H9 (cell line): ENCODE measurements at regions not wholly inside any gene's neighbourhood (a gene's known extent, or its start where the extent isn't known, plus 50 kb on each side); places are given as distances from the start of the nearest gene placed in this dataset.
"Not testable (repeated sequence)": the region's sequence is repeated elsewhere in the genome, so short reads cannot be mapped to it uniquely, and the experiment has no call there.

Experiments used
- DNase-seq: peaks from one replicate; pipeline ENCODE4 v3.0.0-alpha.2; 2017
- H2AFZ ChIP-seq: one replicate; pipeline ENCODE4 v1.6.1; 2013; ENCODE audit warnings: mild to moderate bottlenecking, low read length, control low read depth, moderate library complexity
- H2AK5ac ChIP-seq: 2 replicates; pipeline ENCODE4 v1.6.1; 2013; ENCODE audit warnings: low read length, control low read depth, mixed read lengths; ENCODE audit not compliant: insufficient read length
- H2BK120ac ChIP-seq: one replicate; pipeline ENCODE4 v1.6.1; 2013; ENCODE audit warnings: low read depth, mild to moderate bottlenecking, low read length, control low read depth, inconsistent platforms; ENCODE audit not compliant: poor library complexity, severe bottlenecking
- H2BK12ac ChIP-seq: 2 replicates; pipeline ENCODE4 v1.6.1; 2013; ENCODE audit warnings: low read length, control low read depth, mixed read lengths, low read depth; ENCODE audit not compliant: insufficient read length
- H2BK15ac ChIP-seq: 2 replicates; pipeline ENCODE4 v1.6.1; 2013; ENCODE audit warnings: low read depth, low read length, control low read depth
- H2BK20ac ChIP-seq: one replicate; pipeline ENCODE4 v1.6.1; 2013; ENCODE audit warnings: low read depth, mild to moderate bottlenecking, low read length, control low read depth, inconsistent platforms; ENCODE audit not compliant: poor library complexity, severe bottlenecking
- H2BK5ac ChIP-seq: 2 replicates; pipeline ENCODE4 v1.6.1; 2013; ENCODE audit warnings: low read length, control low read depth, mixed read lengths; ENCODE audit not compliant: insufficient read length
- H3K14ac ChIP-seq: 2 replicates; pipeline ENCODE4 v1.6.1; 2013; ENCODE audit warnings: low read length, control low read depth; ENCODE audit not compliant: insufficient read depth
- H3K18ac ChIP-seq: 2 replicates; pipeline ENCODE4 v1.6.1; 2013; ENCODE audit warnings: low read depth, mild to moderate bottlenecking, mixed read lengths, low read length, control low read depth; ENCODE audit not compliant: insufficient read length
- H3K23ac ChIP-seq: 2 replicates; pipeline ENCODE4 v1.6.1; 2013; ENCODE audit warnings: low read length, control low read depth, mixed read lengths, low read depth; ENCODE audit not compliant: insufficient read length
- H3K23me2 ChIP-seq: 2 replicates; pipeline ENCODE4 v1.6.1; 2013; ENCODE audit warnings: low read depth, mild to moderate bottlenecking, mixed read lengths, low read length, control low read depth; ENCODE audit not compliant: insufficient read length, poor library complexity, severe bottlenecking
- H3K27ac ChIP-seq: 2 replicates; pipeline ENCODE4 v1.5.1; 2013; ENCODE audit warnings: low read length, control low read depth, mixed read lengths, low read depth; ENCODE audit not compliant: insufficient read length
- H3K27me3 ChIP-seq: 2 replicates; pipeline ENCODE4 v1.6.1; 2013; ENCODE audit warnings: low read length, control low read depth, inconsistent platforms; ENCODE audit not compliant: insufficient read depth
- H3K4ac ChIP-seq: 2 replicates; pipeline ENCODE4 v1.6.1; 2013; ENCODE audit warnings: low read depth, mild to moderate bottlenecking, control low read depth, inconsistent platforms, low read length, moderate library complexity
- H3K4me1 ChIP-seq: 2 replicates; pipeline ENCODE4 v1.6.1; 2013; ENCODE audit warnings: low read length, control low read depth, inconsistent platforms; ENCODE audit not compliant: insufficient read depth
- H3K4me2 ChIP-seq: 2 replicates; pipeline ENCODE4 v1.6.1; 2013; ENCODE audit warnings: low read length, control low read depth, mixed read lengths; ENCODE audit not compliant: insufficient read length, insufficient read depth
- H3K56ac ChIP-seq: 2 replicates; pipeline ENCODE4 v1.6.1; 2013; ENCODE audit warnings: low read depth, mild to moderate bottlenecking, mixed read lengths, low read length, control low read depth; ENCODE audit not compliant: insufficient read length
- H3K79me1 ChIP-seq: 2 replicates; pipeline ENCODE4 v1.6.1; 2013; ENCODE audit warnings: low read depth, mild to moderate bottlenecking, moderate library complexity, low read length, control low read depth, inconsistent platforms; ENCODE audit not compliant: insufficient read depth, poor library complexity, severe bottlenecking
- H3K79me2 ChIP-seq: 2 replicates; pipeline ENCODE4 v1.6.1; 2013; ENCODE audit warnings: low read length, control low read depth, inconsistent platforms; ENCODE audit not compliant: insufficient read depth
- H3K9ac ChIP-seq: 2 replicates; pipeline ENCODE4 v1.6.1; 2013; ENCODE audit warnings: low read length, control low read depth, mixed read lengths; ENCODE audit not compliant: insufficient read length; ENCODE audit errors: extremely low read depth
- H3K9me3 ChIP-seq: one replicate; pipeline ENCODE4 v1.6.1; 2013; ENCODE audit warnings: low read depth, low read length, inconsistent platforms; ENCODE audit not compliant: control insufficient read depth
- H3T11ph ChIP-seq: one replicate; pipeline ENCODE4 v1.6.1; 2013; ENCODE audit warnings: mild to moderate bottlenecking, low read length, control low read depth, inconsistent platforms
- H4K20me1 ChIP-seq: one replicate; pipeline ENCODE4 v1.6.1; 2013; ENCODE audit not compliant: control insufficient read depth, insufficient read length, insufficient read depth
- H4K5ac ChIP-seq: 2 replicates; pipeline ENCODE4 v1.6.1; 2013; ENCODE audit warnings: low read depth, mild to moderate bottlenecking, mixed read lengths, low read length, control low read depth; ENCODE audit not compliant: insufficient read length
- H4K8ac ChIP-seq: replicated peaks from 2 replicates; pipeline ENCODE4 v1.6.1; 2013; ENCODE audit warnings: low read length, control low read depth, mixed read lengths, low read depth; ENCODE audit not compliant: insufficient read length
- H4K91ac ChIP-seq: 2 replicates; pipeline ENCODE4 v1.6.1; 2013; ENCODE audit warnings: low read depth, mild to moderate bottlenecking, moderate library complexity, mixed read lengths, low read length, control low read depth; ENCODE audit not compliant: insufficient read length
- H3K27ac Mint-ChIP-seq, 3 experiments: 2 replicates in 2 of 3; 3 replicates in 1 of 3; pipeline ENCODE4 v1.8.0; 2020 to 2021; ENCODE audit warnings: mixed read lengths in 3 of 3, mild to moderate bottlenecking in 1 of 3, moderate library complexity in 1 of 3
- H3K27me3 Mint-ChIP-seq: 2 replicates; pipeline ENCODE4 v1.8.0; 2021; ENCODE audit warnings: low read depth, mild to moderate bottlenecking, moderate library complexity, mixed read lengths
- H3K36me3 Mint-ChIP-seq, 3 experiments: 2 replicates in 2 of 3; 3 replicates in 1 of 3; pipeline ENCODE4 v1.8.0; 2020 to 2021; ENCODE audit warnings: low read depth in 3 of 3, mixed read lengths in 3 of 3; ENCODE audit not compliant: insufficient read depth in 1 of 3
- H3K4me1 Mint-ChIP-seq, 2 experiments: 2 replicates each; pipeline ENCODE4 v1.8.0; 2020; ENCODE audit warnings: mixed read lengths in 2 of 2
- H3K4me3 Mint-ChIP-seq, 2 experiments: 2 replicates in 1 of 2; 3 replicates in 1 of 2; pipeline ENCODE4 v1.8.0; 2020 to 2021; ENCODE audit warnings: mild to moderate bottlenecking in 2 of 2, mixed read lengths in 2 of 2, moderate library complexity in 1 of 2
- H3K9me3 Mint-ChIP-seq, 2 experiments: 2 replicates in 1 of 2; 3 replicates in 1 of 2; pipeline ENCODE4 v1.8.0; 2020; ENCODE audit warnings: mild to moderate bottlenecking in 2 of 2, mixed read lengths in 2 of 2, moderate library complexity in 1 of 2
- CTCF ChIP-seq: fragments of 200-600 bp; sonication (generic); conservative IDR thresholded peaks from 3 replicates; pipeline ENCODE4 v1.8.0; 2021; ENCODE audit warnings: antibody characterized with exemption, mild to moderate bottlenecking
- WGBS: extraction: QIAGEN DNeasy Blood & Tissue Kit; methylation state at CpG from one replicate; pipeline ENCODE4 v1.1.7; 2013; ENCODE audit warnings: missing lambda C conversion rate, low lambda C conversion rate, mixed read lengths; ENCODE audit not compliant: insufficient read length; ENCODE audit errors: extremely low coverage; 5-methylcytosine and 5-hydroxymethylcytosine counted together

DNA sequence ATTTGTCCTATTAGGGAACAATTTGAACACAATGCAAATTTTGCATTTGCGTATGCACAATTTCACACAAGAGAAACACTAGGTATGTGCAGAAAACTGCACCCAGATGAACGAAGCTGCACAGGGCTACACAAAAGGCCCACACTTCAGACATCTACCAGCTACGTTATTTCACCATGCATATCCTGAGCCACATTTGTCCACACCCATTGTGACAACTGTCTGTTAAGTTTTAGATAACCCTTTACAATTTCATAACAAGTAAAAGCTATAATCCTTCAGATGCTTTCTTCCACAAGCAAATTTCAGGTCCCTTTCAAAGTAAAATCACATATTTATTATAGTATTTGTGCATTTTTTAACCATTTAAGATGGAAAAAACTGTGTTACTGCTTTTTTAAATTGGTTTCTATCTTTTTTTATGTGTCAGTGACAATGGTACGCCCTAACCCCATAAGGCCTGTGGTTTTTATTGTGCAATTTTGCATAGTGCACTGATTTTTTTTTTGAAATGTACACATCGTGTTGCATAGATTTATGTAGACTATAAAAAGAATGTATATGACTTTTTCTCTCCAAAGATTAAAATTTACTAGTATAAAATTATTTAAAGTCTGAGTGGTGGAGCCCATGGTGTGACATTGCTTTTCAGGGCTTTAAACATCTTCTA, 87.8 kb upstream of the BTG1 start:
- no peaks in the 10 kb centered on the region; a peak in 2 of 5 replicates for H3K9me3 Mint-ChIP-seq
- Histone ChIP-seq H3K23me2 (no peaks in the 10 kb centered on the region), H3T11ph (no peak overlapping the region), H4K91ac (no peak overlapping the region), H3K79me2 (no peaks in the 10 kb centered on the region), H4K5ac (no peak overlapping the region), H4K8ac (no peak overlapping the region), H3K14ac (no peak overlapping the region), H4K20me1 (no peaks in the 10 kb centered on the region), H3K23ac (no peak overlapping the region), H2AFZ (no peak overlapping the region), H2AK5ac (no peak overlapping the region), H2BK20ac (no peak overlapping the region), H3K18ac (no peak overlapping the region), H3K4ac (no peak overlapping the region), H2BK5ac (no peak overlapping the region), H3K56ac (no peak overlapping the region), H2BK120ac (no peak overlapping the region), H2BK12ac (no peak overlapping the region), H3K4me2 (no peak overlapping the region), H3K4me1 (no peaks in the 10 kb centered on the region), H3K27ac (no peak overlapping the region), H3K27me3 (no peaks in the 10 kb centered on the region), H3K79me1 (no peaks in the 10 kb centered on the region), H2BK15ac (no peak overlapping the region), H3K9me3 (no peaks in the 10 kb centered on the region), H3K9ac (no peak overlapping the region)
- no peaks in the 10 kb centered on the region for H3K4me1 Mint-ChIP-seq
- no CpG with 5 or more reads among the region's 5 CpGs for whole genome bisulfite sequencing
- DNase-seq = no peak
- H3K4me3 Mint-ChIP-seq = no peak overlapping the region
- no peak overlapping the region for H3K27ac Mint-ChIP-seq
- no peak for TF ChIP-seq CTCF
- H3K27me3 Mint-ChIP-seq = no peaks in the 10 kb centered on the region
- H3K36me3 Mint-ChIP-seq = no peaks in the 10 kb centered on the region

DNA sequence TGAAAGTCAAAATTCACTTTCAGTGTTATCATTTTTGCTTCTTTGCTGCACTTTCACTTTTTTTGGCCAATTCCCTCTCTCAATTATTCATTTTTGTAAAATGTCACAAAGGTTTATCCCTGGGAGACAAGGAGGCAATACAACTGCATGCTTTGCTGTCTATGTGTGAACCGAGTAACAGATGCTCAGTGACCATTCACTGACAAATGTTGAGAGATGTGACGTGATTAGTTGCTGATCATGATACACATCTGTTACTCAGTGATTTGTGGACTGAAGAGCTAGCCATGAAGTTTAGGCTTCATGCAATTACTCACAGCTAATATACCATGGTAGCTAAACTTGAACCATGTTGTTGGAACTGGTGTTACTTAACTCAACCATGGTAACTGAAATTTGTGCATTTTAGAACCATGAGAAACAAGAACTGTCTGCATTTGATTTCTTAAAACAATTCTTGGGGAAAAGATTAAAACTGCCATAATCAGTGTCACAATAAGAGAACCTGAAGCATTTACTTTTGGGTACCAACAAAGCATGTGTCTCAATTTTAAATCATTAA, 86.8 kb upstream of the BTG1 start:
- not testable (repeated sequence) for H3K18ac ChIP-seq, H3K27ac ChIP-seq

More for the DNA sequence above, 86.8 kb upstream of the BTG1 start:
- H2BK5ac ChIP-seq, H3K4me1 Mint-ChIP-seq, H3K23ac ChIP-seq, H2BK120ac ChIP-seq, H2AK5ac ChIP-seq, H4K5ac ChIP-seq, H3K56ac ChIP-seq, H3K9me3 ChIP-seq, H3K4ac ChIP-seq, H2BK20ac ChIP-seq, H3K27me3 Mint-ChIP-seq, H3K36me3 Mint-ChIP-seq, H3K9ac ChIP-seq, H3K79me2 ChIP-seq, H2BK12ac ChIP-seq, H4K20me1 ChIP-seq, H3K14ac ChIP-seq, H4K8ac ChIP-seq, H3K79me1 ChIP-seq, DNase-seq, H2AFZ ChIP-seq, H3K27ac Mint-ChIP-seq, H3K9me3 Mint-ChIP-seq, H3T11ph ChIP-seq, H3K4me3 Mint-ChIP-seq, H3K23me2 ChIP-seq, H2BK15ac ChIP-seq, H3K4me1 ChIP-seq, H3K4me2 ChIP-seq, H3K27me3 ChIP-seq, H4K91ac ChIP-seq: not testable (repeated sequence)
- WGBS = no CpG with 5 or more reads among the region's 2 CpGs
